PC-3 (cell line): ENCODE measurements at regions not wholly inside any gene's neighbourhood (a gene's known extent, or its start where the extent isn't known, plus 50 kb on each side); places are given as distances from the start of the nearest gene placed in this dataset.

Experiments
- CTCF ChIP-seq: fragments of 300-600 bp; sonication (generic); conservative IDR thresholded peaks from 2 replicates; pipeline ENCODE4 v1.5.1; 2017; ENCODE audit warnings: antibody characterized with exemption, low read depth, mild to moderate bottlenecking, low read length
- EZH2 ChIP-seq: fragments of 300-600 bp; sonication (generic); IDR thresholded peaks from one replicate; pipeline ENCODE4 v1.6.1; 2017; ENCODE audit warnings: antibody characterized with exemption, mild to moderate bottlenecking, low read length; ENCODE audit not compliant: unreplicated experiment
- EZH2phosphoT487 ChIP-seq: fragments of 300-600 bp; sonication (generic); IDR thresholded peaks from 2 replicates; pipeline ENCODE4 v1.6.1; 2018; ENCODE audit warnings: mild to moderate bottlenecking, antibody characterized with exemption, low read length, borderline replicate concordance

- no peak for TF ChIP-seq CTCF
- no peak for TF ChIP-seq EZH2
- TF ChIP-seq EZH2phosphoT487 = no peak
Measured at GRCh38 chr9:81227507-81228245, 461.7 kb downstream of the TLE1 start.
